Activated T-helper 1 cell treated with anti-CD3 and anti-CD28 coated beads, Interleukin-12 subunit alpha, Interleukin-12 subunit beta, Interleukin-2, Interleukin-4 antibody, amounts not matched to agents 30 ng/mL and 10 ng/mL and 1 ng/mL, durations not matched to agents 14 hours and 24 hours and 36 hours (primary cell): ENCODE measurements at regions not wholly inside any gene's neighbourhood (a gene's known extent, or its start where the extent isn't known, plus 50 kb on each side); places are given as distances from the start of the nearest gene placed in this dataset.

Source experiments
- DNase-seq: peaks from one replicate; pipeline ENCODE4 v3.0.0; 2021; ENCODE audit warnings: low spot score
- H3K27ac Mint-ChIP-seq: one replicate; pipeline ENCODE4 v1.8.0; 2021; ENCODE audit warnings: mild to moderate bottlenecking, mixed read lengths
- H3K27me3 Mint-ChIP-seq: one replicate; pipeline ENCODE4 v1.8.0; 2022; ENCODE audit warnings: mild to moderate bottlenecking, moderate library complexity, mixed read lengths; ENCODE audit not compliant: insufficient read depth
- H3K36me3 Mint-ChIP-seq: one replicate; pipeline ENCODE4 v1.8.0; 2021; ENCODE audit warnings: low read depth, mixed read lengths
- H3K4me1 Mint-ChIP-seq: one replicate; pipeline ENCODE4 v1.8.0; 2021; ENCODE audit warnings: low read depth, mixed read lengths
- H3K4me3 Mint-ChIP-seq: one replicate; pipeline ENCODE4 v1.8.0; 2021; ENCODE audit warnings: mild to moderate bottlenecking, moderate library complexity, mixed read lengths
- H3K9me3 Mint-ChIP-seq: one replicate; pipeline ENCODE4 v1.8.0; 2021; ENCODE audit warnings: mixed read lengths
- intact Hi-C: fragments of 100-400 bp; cut with micrococcal nuclease; formaldehyde crosslinking; loops from one replicate; pipeline ENCODE4 v1.15.1; 2024

GRCh38 chr4:119748853-119749252, 120.2 kb upstream of the PDE5A start:
- H3K36me3 Mint-ChIP-seq = no peaks in the 10 kb centered on the region
- peaks cover 2% of the 10 kb centered on the region for H3K27me3 Mint-ChIP-seq
- no peak for DNase-seq
- no peak overlapping the region for H3K4me3 Mint-ChIP-seq
- H3K27ac Mint-ChIP-seq = no peak overlapping the region
- intact Hi-C loops = no loop called here
- H3K9me3 Mint-ChIP-seq = no peaks in the 10 kb centered on the region
- H3K4me1 Mint-ChIP-seq = no peaks in the 10 kb centered on the region

DNA sequence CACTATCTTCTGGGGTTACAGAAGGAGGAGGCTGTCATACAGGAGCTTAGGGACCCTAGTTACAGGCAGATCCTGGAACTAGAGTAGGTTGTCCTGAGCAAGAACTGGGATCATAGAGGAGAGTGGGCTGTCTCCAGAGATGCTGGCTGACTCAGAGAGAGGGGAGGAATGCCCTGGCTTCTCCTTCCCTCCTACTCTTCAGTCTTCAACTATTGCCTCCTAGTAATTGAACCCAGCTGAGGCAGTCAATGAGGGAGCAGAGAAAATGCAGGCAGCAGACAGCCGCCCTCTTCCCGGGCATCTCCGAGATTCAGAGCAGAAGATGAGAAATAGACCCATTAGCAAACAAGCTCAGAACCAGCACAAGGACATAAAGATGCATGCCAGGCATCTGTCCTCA, 118.3 kb upstream of the PDE5A start:
- H3K4me3 Mint-ChIP-seq = no peak overlapping the region
- peaks cover 2% of the 10 kb centered on the region for H3K27me3 Mint-ChIP-seq
- no peak overlapping the region for H3K27ac Mint-ChIP-seq
- H3K9me3 Mint-ChIP-seq = no peaks in the 10 kb centered on the region
- no peak for DNase-seq
- H3K4me1 Mint-ChIP-seq = no peaks in the 10 kb centered on the region
- intact Hi-C loops = no loop called here
- no peaks in the 10 kb centered on the region for H3K36me3 Mint-ChIP-seq

DNA sequence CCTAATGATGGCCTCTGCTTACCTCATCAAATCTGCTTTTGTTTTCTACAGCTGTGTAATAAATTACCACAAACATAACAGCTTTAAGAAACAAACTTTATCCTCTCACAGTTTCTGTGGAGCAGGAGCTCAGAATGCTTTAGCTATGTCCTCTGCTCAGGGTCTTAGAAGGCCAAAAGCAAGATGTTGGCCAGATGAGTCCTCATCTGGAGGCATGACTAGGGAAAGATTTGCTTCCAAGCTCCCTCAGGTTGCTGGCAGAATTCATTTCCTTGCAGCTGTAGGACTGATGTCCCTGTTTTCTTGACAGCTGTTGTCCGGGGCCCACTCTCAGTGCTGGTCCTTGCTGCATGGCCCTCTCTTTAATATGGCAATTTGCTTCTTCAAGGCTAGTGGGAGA, 116.7 kb upstream of the PDE5A start:
- Mint-ChIP-seq H3K4me1 (no peaks in the 10 kb centered on the region), H3K4me3 (no peak overlapping the region), H3K27ac (no peak overlapping the region), H3K36me3 (no peaks in the 10 kb centered on the region), H3K9me3 (no peaks in the 10 kb centered on the region), H3K27me3 (peaks cover 2% of the 10 kb centered on the region)
- intact Hi-C loops = no loop called here
- no peak for DNase-seq

- Mint-ChIP-seq H3K4me1 (no peaks in the 10 kb centered on the region), H3K9me3 (no peaks in the 10 kb centered on the region), H3K4me3 (no peak overlapping the region), H3K27me3 (peaks cover 2% of the 10 kb centered on the region), H3K36me3 (no peaks in the 10 kb centered on the region), H3K27ac (no peak overlapping the region)
- DNase-seq = no peak
- intact Hi-C loops = no loop called here
Observed at GRCh38 chr4:119744580-119744979, 116.0 kb upstream of the PDE5A start.

DNA sequence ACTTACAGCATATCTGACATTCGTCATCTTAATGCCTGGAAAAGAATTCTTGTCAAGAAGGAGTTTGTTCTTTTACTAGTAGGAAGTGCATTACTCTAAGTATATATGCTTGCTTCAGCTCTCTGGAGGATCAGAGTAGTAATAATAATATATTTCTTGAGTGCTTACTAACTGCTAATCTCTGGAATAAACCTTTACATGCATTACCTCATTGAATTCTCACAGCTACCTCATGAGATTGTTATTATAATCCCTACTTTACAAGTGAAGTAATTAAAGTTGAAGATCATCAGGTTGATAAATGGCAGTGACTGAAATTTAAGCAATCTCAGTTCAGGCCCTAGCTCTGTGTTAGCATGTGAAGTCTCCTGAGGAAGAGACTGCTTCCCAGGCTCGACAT, 115.0 kb upstream of the PDE5A start:
- DNase-seq = no peak
- Mint-ChIP-seq H3K36me3 (no peaks in the 10 kb centered on the region), H3K27ac (no peak overlapping the region), H3K27me3 (peaks cover 2% of the 10 kb centered on the region), H3K9me3 (no peaks in the 10 kb centered on the region), H3K4me1 (no peaks in the 10 kb centered on the region), H3K4me3 (no peak overlapping the region)
- intact Hi-C loops = no loop called here

GRCh38 chr4:119739796-119740195, 111.2 kb upstream of the PDE5A start:
- no peak overlapping the region for H3K4me3 Mint-ChIP-seq
- H3K27me3 Mint-ChIP-seq = no peaks in the 10 kb centered on the region
- H3K27ac Mint-ChIP-seq = no peak overlapping the region
- no peaks in the 10 kb centered on the region for H3K9me3 Mint-ChIP-seq
- intact Hi-C loops = no loop called here
- H3K36me3 Mint-ChIP-seq = no peaks in the 10 kb centered on the region
- no peaks in the 10 kb centered on the region for H3K4me1 Mint-ChIP-seq
- no peak for DNase-seq

DNA sequence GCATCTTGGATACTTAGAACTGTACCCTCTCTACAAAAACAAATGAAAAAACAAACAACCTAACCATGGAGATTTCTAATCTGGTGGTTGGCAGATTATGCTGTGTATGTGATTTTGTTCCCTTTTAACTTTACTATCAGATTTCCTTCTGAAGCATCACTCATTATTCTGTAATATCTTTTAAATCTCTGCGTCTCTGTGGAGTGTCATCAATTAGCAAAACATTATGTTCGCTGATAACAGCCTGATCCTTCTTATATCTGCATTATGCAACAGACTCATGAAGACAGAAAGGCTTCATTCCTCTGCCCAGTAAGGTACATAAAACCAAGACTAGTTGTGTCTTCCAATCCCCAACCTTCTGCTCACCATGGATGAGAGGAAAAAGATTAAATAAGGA, 110.3 kb upstream of the PDE5A start:
- Mint-ChIP-seq H3K27ac (no peak overlapping the region), H3K27me3 (no peaks in the 10 kb centered on the region), H3K4me3 (no peak overlapping the region), H3K4me1 (no peaks in the 10 kb centered on the region), H3K9me3 (no peaks in the 10 kb centered on the region), H3K36me3 (no peaks in the 10 kb centered on the region)
- DNase-seq = no peak
- intact Hi-C loops = no loop called here

GRCh38 chr4:119736559-119736958, 108.0 kb upstream of the PDE5A start:
- Mint-ChIP-seq H3K4me3 (no peak overlapping the region), H3K36me3 (no peaks in the 10 kb centered on the region), H3K4me1 (no peaks in the 10 kb centered on the region), H3K27ac (no peak overlapping the region), H3K27me3 (no peaks in the 10 kb centered on the region), H3K9me3 (no peaks in the 10 kb centered on the region)
- intact Hi-C loops = no loop called here
- no peak for DNase-seq

DNA sequence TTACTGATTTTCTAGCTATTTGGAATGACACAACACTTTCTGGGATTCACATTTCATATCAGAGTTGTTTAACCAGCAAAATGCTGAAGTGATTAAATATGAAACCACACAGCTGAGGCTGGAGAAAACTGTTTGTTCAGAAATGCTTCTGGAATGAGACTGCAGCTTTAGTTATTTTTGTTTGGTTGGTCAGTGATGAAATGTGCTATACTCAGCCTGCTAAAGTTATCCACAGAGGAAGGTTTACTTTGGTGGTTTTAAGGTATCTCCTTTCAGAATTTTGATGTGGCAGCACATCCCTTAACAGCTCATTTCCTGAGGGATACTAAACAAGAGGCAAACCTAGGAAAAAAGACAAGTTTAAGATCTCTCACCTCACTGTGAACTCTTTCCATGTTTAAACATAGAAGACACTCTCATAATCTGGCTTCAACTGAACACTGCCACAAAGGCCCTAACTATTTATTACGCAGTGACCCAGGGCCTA, 106.6 kb upstream of the PDE5A start:
- Mint-ChIP-seq H3K4me1 (no peaks in the 10 kb centered on the region), H3K27me3 (no peaks in the 10 kb centered on the region), H3K4me3 (no peak overlapping the region), H3K27ac (no peak overlapping the region), H3K36me3 (no peaks in the 10 kb centered on the region), H3K9me3 (no peaks in the 10 kb centered on the region)
- intact Hi-C loops = no loop called here
- DNase-seq = no peak

GRCh38 chr4:119733431-119733830, 104.8 kb upstream of the PDE5A start:
- Mint-ChIP-seq H3K4me3 (no peak overlapping the region), H3K9me3 (no peaks in the 10 kb centered on the region), H3K4me1 (no peaks in the 10 kb centered on the region), H3K27ac (no peak overlapping the region), H3K36me3 (no peaks in the 10 kb centered on the region), H3K27me3 (no peaks in the 10 kb centered on the region)
- DNase-seq = no peak
- intact Hi-C loops = no loop called here

DNA sequence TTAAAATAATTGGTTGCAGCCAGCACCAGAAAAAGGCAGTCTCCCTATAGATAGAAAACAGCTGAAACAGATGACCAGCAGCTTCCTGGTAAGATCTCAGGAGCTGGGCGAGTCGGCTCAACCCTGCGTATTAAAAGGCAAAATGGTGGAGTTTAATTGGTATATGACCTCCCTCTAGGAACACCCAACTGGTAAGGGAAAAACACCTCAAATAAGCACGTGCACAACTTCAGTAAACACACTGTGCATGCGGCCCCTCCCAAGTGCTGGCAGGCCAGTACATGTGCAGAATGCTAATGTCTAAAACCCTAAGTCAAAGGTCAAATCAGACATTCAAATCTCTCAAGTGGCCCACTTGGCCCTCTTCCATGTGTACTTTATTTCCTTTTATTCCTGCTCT, 103.2 kb upstream of the PDE5A start:
- H3K27me3 Mint-ChIP-seq = no peaks in the 10 kb centered on the region
- no peak overlapping the region for H3K4me3 Mint-ChIP-seq
- no peaks in the 10 kb centered on the region for H3K4me1 Mint-ChIP-seq
- H3K27ac Mint-ChIP-seq = no peak overlapping the region
- no peak for DNase-seq
- intact Hi-C loops = no loop called here
- no peaks in the 10 kb centered on the region for H3K36me3 Mint-ChIP-seq
- H3K9me3 Mint-ChIP-seq = no peaks in the 10 kb centered on the region

DNA sequence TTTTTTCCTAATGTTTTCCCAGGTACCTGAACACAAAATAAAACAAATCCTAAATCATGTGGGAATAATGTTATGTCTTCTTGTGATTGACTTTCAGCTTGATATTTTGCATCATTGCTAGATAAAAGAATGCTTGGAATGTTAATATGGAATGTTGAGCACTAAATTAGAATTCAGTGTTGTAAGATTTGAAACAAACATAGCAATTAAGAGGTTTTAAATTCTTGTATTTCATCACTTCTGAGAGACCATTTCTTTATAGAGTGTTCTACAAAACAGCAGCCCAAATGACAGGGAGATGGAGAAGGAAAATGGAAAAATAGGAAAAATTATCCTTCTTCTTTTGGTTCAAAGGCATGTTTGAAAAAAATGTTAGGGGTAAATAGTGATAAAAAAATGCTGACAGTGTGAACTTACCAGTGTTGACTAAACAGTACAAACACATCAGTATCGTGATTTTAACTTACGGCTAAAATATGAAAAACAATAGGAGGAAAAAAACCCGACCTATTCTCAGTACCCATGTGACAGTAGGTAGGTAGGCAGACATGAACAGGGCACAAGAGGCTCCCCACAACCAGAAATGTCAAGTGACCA, 102.6 kb upstream of the PDE5A start:
- intact Hi-C loops = no loop called here
- no peak overlapping the region for H3K27ac Mint-ChIP-seq
- DNase-seq = no peak
- no peaks in the 10 kb centered on the region for H3K36me3 Mint-ChIP-seq
- H3K27me3 Mint-ChIP-seq = no peaks in the 10 kb centered on the region
- no peak overlapping the region for H3K4me3 Mint-ChIP-seq
- H3K9me3 Mint-ChIP-seq = no peaks in the 10 kb centered on the region
- no peaks in the 10 kb centered on the region for H3K4me1 Mint-ChIP-seq

DNA sequence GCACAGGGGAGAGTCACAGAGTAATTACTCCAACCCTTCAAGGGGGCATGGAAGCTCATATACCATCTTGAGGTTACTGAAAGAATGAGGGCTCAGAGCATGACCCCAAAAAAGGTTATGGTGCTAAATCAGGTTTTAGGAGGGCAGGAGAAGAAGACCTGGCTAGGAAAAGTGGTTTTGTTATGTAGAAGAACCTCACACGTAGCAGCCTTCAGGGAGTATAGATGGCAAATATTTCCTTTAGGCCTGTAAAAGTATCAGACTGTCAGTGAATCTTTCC, 102.0 kb upstream of the PDE5A start:
- Mint-ChIP-seq H3K4me3 (no peak overlapping the region), H3K4me1 (no peaks in the 10 kb centered on the region), H3K27ac (no peak overlapping the region), H3K27me3 (no peaks in the 10 kb centered on the region), H3K36me3 (no peaks in the 10 kb centered on the region), H3K9me3 (no peaks in the 10 kb centered on the region)
- no peak for DNase-seq
- intact Hi-C loops = no loop called here

DNA sequence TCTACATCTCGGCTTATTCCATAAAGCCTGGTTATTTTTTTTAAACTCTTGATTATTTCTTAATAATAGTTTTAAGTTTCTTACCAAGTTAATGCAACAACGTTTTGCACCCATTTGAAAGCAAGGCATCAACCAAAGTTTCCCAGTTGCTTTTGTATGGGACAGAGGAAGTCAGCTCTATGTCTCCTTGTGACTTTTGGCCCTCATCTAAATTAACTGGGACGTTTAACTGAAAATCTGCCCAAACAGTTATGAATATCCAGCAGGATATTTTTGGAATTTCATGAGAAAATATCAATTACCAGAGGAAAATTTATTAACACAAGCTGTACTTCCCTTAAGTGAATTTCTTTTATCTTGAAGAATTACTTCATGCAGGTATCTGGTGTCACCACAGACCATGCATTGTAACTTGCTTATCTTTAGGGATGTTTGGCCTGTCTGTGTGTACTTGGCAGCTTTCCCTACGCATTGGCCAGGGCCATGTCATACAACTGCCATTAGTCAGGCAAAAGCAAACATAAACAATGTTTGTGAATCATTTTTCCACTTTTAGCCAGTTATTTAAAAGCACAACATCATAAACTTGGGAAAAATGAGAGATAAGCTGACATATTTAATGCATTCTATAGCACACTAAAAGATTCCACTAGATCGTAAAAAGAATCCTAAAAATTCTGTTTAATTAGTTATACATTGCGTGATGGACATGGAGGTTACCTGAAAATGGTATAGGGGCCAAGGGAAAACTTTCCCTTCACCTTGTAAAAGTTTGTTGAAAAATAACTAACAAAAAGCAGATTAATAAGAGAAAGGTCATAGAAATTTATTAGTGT, 101.4 kb upstream of the PDE5A start:
- no peak overlapping the region for H3K27ac Mint-ChIP-seq
- intact Hi-C loops = no loop called here
- H3K27me3 Mint-ChIP-seq = no peaks in the 10 kb centered on the region
- no peaks in the 10 kb centered on the region for H3K36me3 Mint-ChIP-seq
- no peak for DNase-seq
- H3K9me3 Mint-ChIP-seq = no peaks in the 10 kb centered on the region
- H3K4me1 Mint-ChIP-seq = no peaks in the 10 kb centered on the region
- no peak overlapping the region for H3K4me3 Mint-ChIP-seq
